ENCODE measurements at regions not wholly inside any gene's neighbourhood (a gene's known extent, or its start where the extent isn't known, plus 50 kb on each side); places are given as distances from the start of the nearest gene placed in this dataset.

- TF ChIP-seq CTCF (conservative IDR thresholded peaks at IDR 0.05) (no peak), EZH2 (IDR thresholded peaks at IDR 0.05; ENCODE audit: low read depth) (no peak)
Observed at GRCh38 chr2:60170272-60170671, 383.2 kb downstream of the BCL11A start.

Data from PC-9 (cell line).